ENCODE measurements at regions not wholly inside any gene's neighbourhood (a gene's known extent, or its start where the extent isn't known, plus 50 kb on each side); places are given as distances from the start of the nearest gene placed in this dataset.

DNA sequence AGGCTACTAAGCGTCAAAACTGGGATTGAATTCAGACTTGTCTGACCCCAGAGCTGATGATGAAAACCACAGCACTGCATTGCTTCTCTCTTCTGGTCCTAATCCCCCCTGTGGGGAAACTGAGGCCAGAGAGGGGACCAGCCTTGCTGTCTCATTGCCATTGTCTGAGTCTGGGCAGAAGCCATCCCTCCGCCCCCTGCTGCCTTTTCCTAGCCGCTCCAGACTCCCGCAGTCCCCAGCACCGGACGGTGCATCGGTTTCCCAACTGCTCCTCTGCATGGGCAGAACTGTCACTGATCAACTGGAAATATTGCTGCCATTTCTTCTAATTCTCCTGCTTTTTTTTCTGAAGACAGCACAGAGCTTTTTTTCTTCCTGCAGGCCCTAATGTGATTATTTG is 157.4 kb downstream of the ACTL8 start:
- no peak overlapping the region for H3K27ac Mint-ChIP-seq
- H3K4me1 Mint-ChIP-seq (ENCODE audit: low read depth): no peaks in the 10 kb centered on the region
- no peaks in the 10 kb centered on the region for H3K36me3 Mint-ChIP-seq (ENCODE audit: low read depth)
- no peak for DNase-seq (ENCODE audit: low spot score)
- intact Hi-C loops (cut with micrococcal nuclease): no loop called here
- peaks cover 7% of the 10 kb centered on the region for H3K27me3 Mint-ChIP-seq (ENCODE audit: insufficient read depth)
- no peak overlapping the region for H3K4me3 Mint-ChIP-seq
- H3K9me3 Mint-ChIP-seq: no peaks in the 10 kb centered on the region

GRCh38 chr1:17913326-17914115 is 158.4 kb downstream of the ACTL8 start:
- Mint-ChIP-seq H3K4me3 (no peak overlapping the region), H3K4me1 (ENCODE audit: low read depth) (no peaks in the 10 kb centered on the region), H3K9me3 (no peaks in the 10 kb centered on the region), H3K27ac (no peak overlapping the region), H3K27me3 (ENCODE audit: insufficient read depth) (peaks cover 7% of the 10 kb centered on the region), H3K36me3 (ENCODE audit: low read depth) (no peaks in the 10 kb centered on the region)
- DNase-seq (ENCODE audit: low spot score): no peak
- intact Hi-C loops (cut with micrococcal nuclease): no loop called here

DNA sequence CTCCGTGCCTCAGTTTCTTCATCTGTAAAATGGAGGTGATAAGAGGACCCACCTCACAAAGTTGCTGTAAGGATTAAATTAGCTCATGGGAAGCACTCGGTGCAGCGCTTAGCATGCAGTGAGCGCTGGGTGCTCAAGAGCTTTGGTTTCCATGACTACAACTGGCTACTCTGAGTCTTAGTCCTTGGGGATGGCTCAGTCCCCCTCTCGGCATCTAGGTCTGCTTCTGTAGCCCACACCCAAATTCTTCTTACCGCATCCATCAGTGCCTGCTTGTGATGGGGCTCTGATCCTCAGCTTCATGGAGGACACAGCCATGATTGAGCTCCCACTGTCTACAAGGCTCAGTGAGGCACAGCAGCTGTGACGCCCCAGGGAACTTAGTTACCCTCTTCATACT is 159.0 kb downstream of the ACTL8 start:
- Mint-ChIP-seq H3K36me3 (ENCODE audit: low read depth) (no peaks in the 10 kb centered on the region), H3K27me3 (ENCODE audit: insufficient read depth) (peaks cover 7% of the 10 kb centered on the region), H3K27ac (no peak overlapping the region), H3K4me3 (no peak overlapping the region), H3K9me3 (no peaks in the 10 kb centered on the region), H3K4me1 (ENCODE audit: low read depth) (no peaks in the 10 kb centered on the region)
- intact Hi-C loops (cut with micrococcal nuclease): no loop called here
- no peak for DNase-seq (ENCODE audit: low spot score)

DNA sequence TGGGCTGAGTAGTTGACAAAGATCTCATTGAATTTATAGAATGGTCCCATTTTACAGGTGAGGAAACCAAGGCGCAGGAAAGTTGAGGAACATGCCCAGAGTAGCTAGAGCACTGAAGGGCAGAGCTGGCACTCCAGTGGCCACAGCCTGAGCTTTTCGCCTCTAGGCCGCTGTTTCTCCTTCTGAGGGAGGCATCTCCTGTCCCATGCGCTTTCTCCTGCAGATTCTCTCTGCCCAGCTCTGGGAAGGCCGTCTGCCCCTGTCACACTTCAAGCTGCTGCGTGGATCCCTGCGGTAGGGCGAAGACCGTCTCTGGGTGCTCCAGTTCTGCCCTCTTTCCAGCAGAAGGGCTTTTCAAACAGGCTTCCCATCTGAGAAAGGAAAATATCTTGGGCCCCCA is 159.9 kb downstream of the ACTL8 start:
- Mint-ChIP-seq H3K9me3 (no peaks in the 10 kb centered on the region), H3K4me3 (no peak overlapping the region), H3K27me3 (ENCODE audit: insufficient read depth) (peaks cover 4% of the 10 kb centered on the region), H3K27ac (no peak overlapping the region), H3K36me3 (ENCODE audit: low read depth) (no peaks in the 10 kb centered on the region), H3K4me1 (ENCODE audit: low read depth) (no peaks in the 10 kb centered on the region)
- intact Hi-C loops (cut with micrococcal nuclease): no loop called here
- no peak for DNase-seq (ENCODE audit: low spot score)

GRCh38 chr1:17915511-17916197 is 160.5 kb downstream of the ACTL8 start:
- no peaks in the 10 kb centered on the region for H3K36me3 Mint-ChIP-seq (ENCODE audit: low read depth)
- no peaks in the 10 kb centered on the region for H3K4me1 Mint-ChIP-seq (ENCODE audit: low read depth)
- no peak for DNase-seq (ENCODE audit: low spot score)
- H3K4me3 Mint-ChIP-seq: no peak overlapping the region
- intact Hi-C loops (cut with micrococcal nuclease): no loop called here
- peaks cover 4% of the 10 kb centered on the region for H3K27me3 Mint-ChIP-seq (ENCODE audit: insufficient read depth)
- no peak overlapping the region for H3K27ac Mint-ChIP-seq
- H3K9me3 Mint-ChIP-seq: no peaks in the 10 kb centered on the region

- peaks cover 4% of the 10 kb centered on the region for H3K27me3 Mint-ChIP-seq (ENCODE audit: insufficient read depth)
- DNase-seq (ENCODE audit: low spot score): no peak
- intact Hi-C loops (cut with micrococcal nuclease): no loop called here
- no peaks in the 10 kb centered on the region for H3K36me3 Mint-ChIP-seq (ENCODE audit: low read depth)
- no peak overlapping the region for H3K27ac Mint-ChIP-seq
- H3K4me1 Mint-ChIP-seq (ENCODE audit: low read depth): no peaks in the 10 kb centered on the region
- H3K9me3 Mint-ChIP-seq: no peaks in the 10 kb centered on the region
- no peak overlapping the region for H3K4me3 Mint-ChIP-seq
Measured at GRCh38 chr1:17916702-17917101, 161.6 kb downstream of the ACTL8 start.

DNA sequence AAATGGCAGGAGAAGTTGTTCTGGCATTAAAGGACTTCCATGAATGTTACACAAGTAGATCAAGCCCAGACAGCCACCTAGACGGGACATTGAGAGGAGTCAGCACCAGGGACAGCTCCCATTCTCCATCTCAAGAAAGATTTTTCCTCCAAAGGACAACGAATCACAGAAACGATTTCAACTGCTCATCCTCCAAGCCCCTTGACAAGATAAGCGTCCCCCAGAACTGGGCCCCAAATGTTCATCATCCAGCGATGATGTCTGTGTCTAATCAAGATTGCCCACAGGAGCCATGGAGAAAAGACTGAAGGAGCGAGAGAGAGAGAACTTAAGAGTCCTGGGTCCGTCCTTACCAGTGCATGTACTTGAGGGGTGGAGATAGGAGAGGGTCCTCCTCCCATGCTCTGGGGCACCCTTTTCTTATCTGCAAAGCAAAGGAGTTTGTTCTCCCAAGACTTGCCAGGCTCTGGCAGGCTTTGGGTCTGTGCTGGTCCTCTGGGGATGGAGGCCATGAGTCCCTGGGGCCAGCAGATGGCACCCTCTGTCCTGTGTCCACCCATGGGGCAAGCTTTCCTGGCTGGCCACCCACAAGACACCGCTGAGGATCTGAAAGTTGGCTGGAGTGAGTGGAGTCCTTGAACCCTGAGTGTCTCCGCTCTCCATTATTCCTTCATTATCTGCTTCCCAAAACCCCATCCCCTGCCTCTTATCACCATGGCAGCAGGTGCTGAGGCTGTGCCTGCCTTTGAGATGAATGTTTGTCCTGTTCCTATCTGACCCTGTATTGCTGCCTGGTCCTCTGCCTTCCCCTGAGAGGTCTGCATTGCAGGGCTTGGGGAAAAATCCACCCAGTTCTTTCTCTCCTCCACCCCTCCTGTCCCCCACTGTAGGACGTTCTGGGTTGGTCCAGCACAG is 164.6 kb downstream of the ACTL8 start:
- Mint-ChIP-seq H3K27me3 (ENCODE audit: insufficient read depth) (peaks cover 2% of the 10 kb centered on the region), H3K9me3 (no peaks in the 10 kb centered on the region), H3K27ac (no peak overlapping the region), H3K36me3 (ENCODE audit: low read depth) (no peaks in the 10 kb centered on the region), H3K4me1 (ENCODE audit: low read depth) (no peaks in the 10 kb centered on the region), H3K4me3 (no peak overlapping the region)
- no peak for DNase-seq (ENCODE audit: low spot score)
- intact Hi-C loops (cut with micrococcal nuclease): no loop called here

GRCh38 chr1:17920881-17921640 is 165.9 kb downstream of the ACTL8 start:
- no peak overlapping the region for H3K4me3 Mint-ChIP-seq

GRCh38 chr1:17922833-17923232 is 167.7 kb downstream of the ACTL8 start:
- Mint-ChIP-seq H3K27ac (no peak overlapping the region), H3K4me3 (no peak overlapping the region), H3K9me3 (no peaks in the 10 kb centered on the region), H3K4me1 (ENCODE audit: low read depth) (no peaks in the 10 kb centered on the region), H3K27me3 (ENCODE audit: insufficient read depth) (no peaks in the 10 kb centered on the region), H3K36me3 (ENCODE audit: low read depth) (no peaks in the 10 kb centered on the region)
- no peak for DNase-seq (ENCODE audit: low spot score)
- intact Hi-C loops (cut with micrococcal nuclease): loop anchor here (2.0 kb wide), 1 partner anchor 178 kb away; no protein-coding TSS in a partner anchor

More at GRCh38 chr1:17920881-17921640, 165.9 kb downstream of the ACTL8 start:
- no peak for DNase-seq (ENCODE audit: low spot score)
- Mint-ChIP-seq H3K27ac (no peak overlapping the region), H3K9me3 (no peaks in the 10 kb centered on the region), H3K27me3 (ENCODE audit: insufficient read depth) (no peaks in the 10 kb centered on the region), H3K4me1 (ENCODE audit: low read depth) (no peaks in the 10 kb centered on the region), H3K36me3 (ENCODE audit: low read depth) (no peaks in the 10 kb centered on the region)
- intact Hi-C loops (cut with micrococcal nuclease): no loop called here

DNA sequence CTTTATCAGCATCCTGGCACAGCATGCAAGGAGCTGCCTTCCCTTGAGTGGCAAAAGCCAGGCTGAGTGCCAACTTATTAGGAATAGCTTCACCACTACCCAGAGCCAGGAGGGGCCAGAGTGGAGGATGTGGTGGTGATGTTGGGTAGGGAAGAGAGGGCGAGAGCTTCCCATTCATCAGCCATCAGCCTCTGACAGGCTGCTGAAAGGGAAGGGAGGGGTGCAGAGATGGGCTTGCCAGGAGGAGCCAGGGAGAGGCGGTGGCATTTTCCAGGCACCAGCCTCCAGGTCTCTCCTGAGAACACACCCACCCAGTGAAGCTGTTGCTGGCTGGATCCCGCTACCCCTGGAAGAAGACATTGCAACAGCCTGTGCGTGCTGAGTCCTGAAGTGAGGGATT is 168.5 kb downstream of the ACTL8 start:
- no peak overlapping the region for H3K4me3 Mint-ChIP-seq
- H3K9me3 Mint-ChIP-seq: no peaks in the 10 kb centered on the region
- H3K27ac Mint-ChIP-seq: no peak overlapping the region
- intact Hi-C loops (cut with micrococcal nuclease): loop anchor here (2.0 kb wide), 1 partner anchor 177 kb away; no protein-coding TSS in a partner anchor
- H3K4me1 Mint-ChIP-seq (ENCODE audit: low read depth): no peaks in the 10 kb centered on the region
- DNase-seq (ENCODE audit: low spot score): no peak
- H3K27me3 Mint-ChIP-seq (ENCODE audit: insufficient read depth): no peaks in the 10 kb centered on the region
- H3K36me3 Mint-ChIP-seq (ENCODE audit: low read depth): no peaks in the 10 kb centered on the region

GRCh38 chr1:17924578-17924977 is 169.4 kb downstream of the ACTL8 start:
- H3K27ac Mint-ChIP-seq: no peak overlapping the region
- no peak for DNase-seq (ENCODE audit: low spot score)
- H3K27me3 Mint-ChIP-seq (ENCODE audit: insufficient read depth): no peaks in the 10 kb centered on the region
- H3K4me1 Mint-ChIP-seq (ENCODE audit: low read depth): no peaks in the 10 kb centered on the region
- H3K36me3 Mint-ChIP-seq (ENCODE audit: low read depth): no peaks in the 10 kb centered on the region
- H3K9me3 Mint-ChIP-seq: no peaks in the 10 kb centered on the region
- intact Hi-C loops (cut with micrococcal nuclease): no loop called here
- H3K4me3 Mint-ChIP-seq: no peak overlapping the region
